HG03103 (cell line): ENCODE measurements at regions not wholly inside any gene's neighbourhood (a gene's known extent, or its start where the extent isn't known, plus 50 kb on each side); places are given as distances from the start of the nearest gene placed in this dataset.
"Not testable (repeated sequence)": the region's sequence is repeated elsewhere in the genome, so short reads cannot be mapped to it uniquely, and the experiment has no call there.

Experiments
- ATAC-seq: cut with Tn5 transposase; IDR thresholded peaks from one replicate; pipeline ENCODE4 v1.9.1; 2021; ENCODE audit warnings: low read depth; ENCODE audit not compliant: unreplicated experiment

DNA sequence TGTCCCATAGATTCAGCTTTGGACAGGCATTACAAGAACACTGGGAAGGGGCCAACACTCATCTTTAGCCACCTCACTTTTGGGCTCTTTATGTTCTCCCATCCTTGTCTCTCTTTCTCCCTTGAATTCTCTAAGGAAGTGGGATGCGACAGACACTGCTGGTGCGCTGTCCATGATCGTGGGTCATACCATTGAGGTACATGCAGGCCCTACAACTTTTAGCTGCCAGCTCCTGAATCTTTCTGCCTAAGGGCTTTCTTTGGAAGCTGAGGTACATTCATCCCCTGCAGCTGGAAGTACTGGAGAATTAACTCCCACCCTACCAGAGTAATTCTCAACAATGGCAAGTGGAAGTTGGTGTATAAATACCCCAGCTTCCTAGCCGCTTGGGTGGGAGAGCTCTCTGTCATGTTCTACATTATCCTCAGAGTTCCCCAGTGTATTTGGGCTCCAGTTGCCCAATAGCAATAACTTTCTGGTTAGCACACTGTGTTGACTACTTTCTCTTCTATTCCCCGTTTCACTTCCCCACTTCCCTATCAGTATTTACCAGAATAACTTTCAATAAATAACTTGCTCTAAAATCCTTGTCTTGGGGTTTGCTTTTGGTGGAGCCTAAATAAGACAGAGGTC, 75.6 kb upstream of the ADRA1D start:
- no peak for ATAC-seq

DNA sequence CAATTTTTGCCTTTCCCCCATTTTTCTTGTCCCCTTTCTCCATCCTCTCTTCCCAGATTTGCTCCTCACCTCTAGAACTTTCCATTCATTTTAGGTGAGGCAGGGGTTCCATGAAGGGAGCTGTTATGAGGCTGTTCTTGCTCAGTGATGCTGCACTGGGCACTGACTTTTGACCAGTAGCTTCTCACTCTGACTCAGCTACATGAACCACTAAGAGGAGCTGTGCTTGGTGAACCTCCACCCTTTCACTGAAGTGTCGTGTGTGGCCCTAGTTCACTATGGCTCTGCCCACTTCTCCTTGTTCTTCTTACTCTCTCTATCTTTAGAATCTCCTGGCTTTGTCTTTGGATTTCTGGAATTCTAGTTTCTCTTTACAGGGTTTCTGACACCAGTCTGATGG, 73.4 kb upstream of the ADRA1D start:
- no peak for ATAC-seq

DNA sequence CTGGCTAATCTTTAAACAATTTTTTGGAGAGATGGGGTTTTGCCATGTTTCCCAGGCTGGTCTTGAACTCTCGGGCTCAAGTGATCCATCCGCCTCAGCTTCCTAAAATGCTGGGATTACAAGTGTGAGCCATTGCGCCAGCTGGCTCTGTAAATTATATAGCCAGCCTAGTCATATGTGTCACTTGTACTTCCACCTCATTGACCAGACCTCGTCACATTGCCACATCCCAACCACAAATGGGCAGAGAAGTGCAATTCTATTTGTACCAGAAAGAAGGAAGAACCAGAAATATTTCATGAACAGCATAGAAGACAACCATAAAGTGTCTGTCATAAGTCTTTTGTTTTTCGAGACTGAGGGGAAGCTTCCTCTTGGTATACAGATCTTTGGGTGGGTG, 71.2 kb upstream of the ADRA1D start:
- ATAC-seq = no peak

DNA sequence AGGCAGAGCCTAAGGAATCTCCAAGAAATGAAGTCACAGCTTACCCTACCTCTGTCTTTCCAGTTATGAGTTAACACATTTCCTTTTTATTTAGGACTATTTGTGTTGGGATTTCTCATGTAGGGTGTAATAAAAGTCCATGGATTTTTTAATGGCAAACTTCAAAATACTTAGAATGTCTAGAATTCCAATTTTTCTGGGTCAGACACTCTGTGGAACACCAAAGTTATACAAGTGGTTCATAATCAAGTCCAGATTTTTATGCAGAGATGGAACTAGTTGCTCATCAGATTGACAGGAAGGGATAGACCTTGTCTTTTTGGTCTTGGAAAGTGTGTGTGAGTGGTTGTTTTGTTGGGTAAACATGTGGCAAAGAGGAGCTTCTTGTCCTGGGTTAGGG, 69.8 kb upstream of the ADRA1D start:
- no peak for ATAC-seq

DNA sequence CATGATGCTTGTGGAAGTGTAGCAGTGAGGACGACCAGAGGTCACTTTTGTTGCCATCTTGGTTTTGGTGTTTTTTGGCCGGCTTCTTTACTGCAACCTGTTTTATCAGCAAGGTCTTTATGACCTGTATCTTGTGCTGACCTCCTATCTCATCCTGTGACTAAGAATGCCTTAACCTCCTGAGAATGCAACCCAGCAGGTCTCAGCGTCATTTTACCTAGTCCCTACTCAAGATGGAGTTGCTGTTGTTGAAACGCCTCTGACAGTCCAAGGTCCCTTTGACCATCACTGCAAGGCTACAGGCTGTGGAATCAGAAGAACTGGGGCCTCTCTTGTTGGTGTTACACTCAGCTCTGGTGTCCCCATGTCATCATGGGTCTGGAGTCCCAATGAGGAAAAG, 61.5 kb upstream of the ADRA1D start:
- not testable (repeated sequence) for ATAC-seq

DNA sequence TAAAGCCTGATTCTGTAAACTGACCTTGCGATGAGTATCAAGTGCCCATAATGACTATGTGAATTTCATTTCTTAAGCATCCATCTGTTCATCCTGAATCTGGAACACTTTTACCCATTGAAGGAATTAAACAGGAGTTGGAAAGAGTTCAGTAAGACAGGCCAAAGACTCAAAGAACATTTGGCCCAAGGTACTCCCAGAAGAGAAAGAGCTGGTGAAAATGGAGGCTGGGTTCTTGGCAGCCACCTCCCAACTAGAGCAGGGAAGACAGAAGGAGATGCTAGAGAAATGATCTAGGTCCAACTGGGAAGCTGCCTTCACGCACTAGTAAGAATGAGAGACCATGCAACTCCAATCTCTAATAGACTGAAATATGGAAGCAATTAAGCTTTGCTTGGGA, 57.1 kb upstream of the ADRA1D start:
- no peak for ATAC-seq

DNA sequence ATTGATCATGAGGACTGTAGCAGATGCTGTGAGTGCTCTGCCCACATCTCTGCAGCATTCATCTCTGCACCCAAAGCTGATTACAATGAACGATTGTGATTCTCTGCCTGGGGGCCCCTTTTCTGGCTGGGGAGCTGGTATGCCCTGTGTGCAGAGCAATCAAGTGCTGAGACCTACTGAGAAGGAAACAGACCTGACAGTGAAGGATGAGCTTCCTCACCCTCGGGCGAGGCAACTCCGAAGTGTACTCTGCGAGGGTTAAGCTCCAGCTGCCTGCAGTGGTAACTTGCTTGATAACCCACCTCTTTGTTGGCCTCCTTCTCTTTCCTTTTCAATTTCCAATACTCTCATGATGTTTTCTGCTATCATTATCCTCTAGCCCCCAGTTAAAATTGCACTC, 56.0 kb upstream of the ADRA1D start:
- no peak for ATAC-seq

DNA sequence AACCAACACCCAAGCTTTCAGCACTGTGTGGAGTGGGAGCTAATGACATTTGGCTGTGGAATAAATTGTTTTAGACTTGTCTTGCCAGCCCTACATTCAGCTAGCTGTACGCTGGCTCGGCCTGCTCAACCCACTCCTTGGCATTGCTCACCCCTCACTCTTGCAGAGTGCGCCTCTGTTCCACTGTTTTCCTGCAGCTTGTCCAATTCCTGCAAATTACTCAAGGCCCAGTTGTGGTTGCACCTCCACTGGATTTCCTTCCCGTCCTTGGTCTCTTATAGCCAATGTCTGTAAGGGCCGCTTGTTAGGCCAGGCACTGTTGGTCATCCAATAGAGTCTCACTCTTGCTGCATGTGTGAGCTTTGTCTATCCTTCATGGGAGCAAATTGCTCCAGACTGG, 55.5 kb upstream of the ADRA1D start:
- no peak for ATAC-seq

DNA sequence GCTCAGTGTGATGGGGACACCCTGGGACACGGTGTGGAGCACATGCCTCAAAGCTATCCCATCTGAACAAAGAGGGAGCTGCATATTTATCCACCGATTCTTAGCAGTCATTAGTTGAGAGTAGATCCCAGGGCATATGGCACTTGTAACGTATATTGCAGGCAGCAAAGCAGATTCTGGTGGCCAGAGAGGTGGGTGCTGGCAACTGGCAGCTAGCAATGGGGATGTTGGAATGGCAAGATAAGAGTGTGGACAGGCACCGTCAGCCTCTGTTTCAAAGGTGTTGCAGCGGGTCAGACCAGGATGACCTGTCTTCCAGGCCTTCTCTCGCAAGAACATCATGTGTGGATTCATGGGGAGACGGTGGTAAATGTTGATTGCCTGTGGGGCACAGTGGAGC, 54.0 kb upstream of the ADRA1D start:
- ATAC-seq = no peak

DNA sequence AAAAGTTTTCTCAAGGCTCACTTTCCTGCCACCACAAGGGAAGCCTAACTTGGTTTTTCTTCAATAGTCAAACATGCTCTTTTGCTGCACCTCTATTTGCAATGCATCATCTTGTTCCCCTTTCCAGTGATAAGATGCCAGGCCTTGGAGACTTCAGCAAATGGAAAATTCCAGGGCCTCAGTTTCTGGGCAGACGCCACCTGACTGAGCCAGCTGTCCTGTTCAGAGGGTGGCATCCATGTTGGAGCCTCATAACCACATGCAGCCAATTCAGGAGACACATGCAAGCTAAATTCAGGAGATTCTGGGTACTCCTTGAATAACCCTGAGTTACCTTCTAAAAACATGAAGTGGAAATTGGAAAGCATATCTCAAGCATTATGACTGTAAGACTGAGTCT, 51.8 kb upstream of the ADRA1D start:
- ATAC-seq = no peak

DNA sequence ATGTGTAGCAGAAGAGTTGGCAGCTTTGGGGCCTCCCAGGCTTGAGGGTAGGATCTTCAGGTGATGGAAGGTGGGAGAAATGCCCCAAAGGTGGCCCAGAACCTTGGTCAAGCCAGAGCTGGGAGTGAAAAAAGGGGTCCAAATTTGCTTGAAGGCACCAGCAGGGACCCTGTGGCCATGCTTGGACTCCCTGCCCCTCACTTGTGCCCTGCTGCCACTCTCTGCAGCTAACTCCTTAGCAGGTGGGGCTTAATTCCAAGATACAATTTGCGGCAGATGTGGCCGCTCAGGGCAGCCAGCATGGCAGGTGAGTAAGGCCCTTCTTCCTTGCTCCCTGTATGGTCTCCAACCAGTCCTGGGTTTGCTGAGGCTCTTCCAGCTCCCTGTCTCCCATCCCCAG, 51.3 kb upstream of the ADRA1D start:
- no peak for ATAC-seq

DNA sequence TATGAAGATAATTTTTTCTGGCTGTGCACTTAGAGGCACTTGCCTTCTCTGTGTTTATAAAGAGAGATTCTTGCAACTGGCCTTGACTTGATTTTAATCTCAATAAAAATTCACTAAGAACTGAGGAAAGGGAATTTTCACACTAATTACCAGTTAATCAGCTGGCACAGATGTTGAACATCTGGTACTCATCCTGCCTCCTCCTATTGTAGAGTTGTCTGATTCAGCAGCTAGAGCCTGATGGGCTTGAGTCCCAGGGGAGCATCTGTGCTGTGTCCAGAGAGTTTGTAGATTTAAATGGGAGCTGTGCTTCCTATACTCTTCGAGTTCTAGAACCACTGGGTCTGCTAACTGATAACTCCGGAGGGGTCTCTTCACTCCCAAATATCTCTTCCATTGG, 50.7 kb upstream of the ADRA1D start:
- no peak for ATAC-seq

DNA sequence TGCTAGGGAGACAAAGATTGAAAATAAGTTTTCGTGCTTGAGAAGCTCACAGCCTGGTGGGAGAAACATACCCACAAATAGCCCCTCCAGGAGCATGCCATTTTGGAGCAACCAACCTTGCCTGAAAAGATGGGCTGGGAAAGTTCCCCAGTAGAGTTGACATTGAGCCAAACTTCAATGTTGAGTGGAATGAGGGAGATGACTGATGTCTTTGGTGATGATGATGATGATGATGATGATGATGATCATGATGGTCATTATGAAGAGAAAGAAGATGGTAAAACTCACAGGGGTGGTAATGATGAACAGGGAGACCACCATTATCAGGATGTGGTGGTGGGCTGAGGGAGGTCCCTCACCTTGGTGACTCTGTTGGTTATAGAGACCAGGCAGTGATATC, 50.1 kb upstream of the ADRA1D start:
- ATAC-seq = no peak
